GM13977 (cell line): ENCODE measurements at regions not wholly inside any gene's neighbourhood (a gene's known extent, or its start where the extent isn't known, plus 50 kb on each side); places are given as distances from the start of the nearest gene placed in this dataset.

Experiments
- DNase-seq: peaks from one replicate; pipeline ENCODE4 v3.0.0; 2012; ENCODE audit warnings: low spot score
- in situ Hi-C: fragments of 300-500 bp; cut with MboI; formaldehyde crosslinking; loops from one replicate; pipeline ENCODE4 v1.12.0; 2022; ENCODE audit warnings: low sequenced_read_pairs, low pct_unique_long_range_greater_than_20kb, mixed read lengths, inconsistent platforms; ENCODE audit not compliant: unreplicated experiment
- TF ChIP-seq, protein P1 (sequence below): IDR thresholded peaks from 2 replicates; pipeline ENCODE4 v1.5.1; 2012; ENCODE audit warnings: mild to moderate bottlenecking, control low read depth; ENCODE audit not compliant: insufficient read depth; ENCODE audit errors: extremely low read depth, missing control alignments

DNA sequence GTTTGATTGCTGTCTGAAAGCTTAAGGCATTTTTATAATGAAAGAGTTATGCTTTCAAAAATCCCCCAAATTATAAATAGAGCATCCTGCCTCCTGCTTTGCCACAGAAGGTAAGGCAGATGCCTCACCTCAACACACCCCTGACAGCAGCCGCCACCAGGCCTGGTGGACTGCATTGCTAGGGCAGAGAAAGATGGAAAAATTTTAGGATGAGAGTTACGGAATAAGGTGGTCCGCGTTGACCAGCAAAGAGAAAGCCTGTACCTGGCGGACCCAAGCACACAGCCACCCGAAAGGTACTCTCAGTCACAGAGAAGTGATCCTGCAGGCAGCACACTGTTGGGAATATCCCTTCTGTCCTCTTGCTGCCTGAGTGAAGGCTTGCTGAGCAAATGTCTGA, 360.4 kb upstream of the SHH start:
- in situ Hi-C loops: no loop called here
- DNase-seq: no peak
- TF ChIP-seq, protein P1, sequence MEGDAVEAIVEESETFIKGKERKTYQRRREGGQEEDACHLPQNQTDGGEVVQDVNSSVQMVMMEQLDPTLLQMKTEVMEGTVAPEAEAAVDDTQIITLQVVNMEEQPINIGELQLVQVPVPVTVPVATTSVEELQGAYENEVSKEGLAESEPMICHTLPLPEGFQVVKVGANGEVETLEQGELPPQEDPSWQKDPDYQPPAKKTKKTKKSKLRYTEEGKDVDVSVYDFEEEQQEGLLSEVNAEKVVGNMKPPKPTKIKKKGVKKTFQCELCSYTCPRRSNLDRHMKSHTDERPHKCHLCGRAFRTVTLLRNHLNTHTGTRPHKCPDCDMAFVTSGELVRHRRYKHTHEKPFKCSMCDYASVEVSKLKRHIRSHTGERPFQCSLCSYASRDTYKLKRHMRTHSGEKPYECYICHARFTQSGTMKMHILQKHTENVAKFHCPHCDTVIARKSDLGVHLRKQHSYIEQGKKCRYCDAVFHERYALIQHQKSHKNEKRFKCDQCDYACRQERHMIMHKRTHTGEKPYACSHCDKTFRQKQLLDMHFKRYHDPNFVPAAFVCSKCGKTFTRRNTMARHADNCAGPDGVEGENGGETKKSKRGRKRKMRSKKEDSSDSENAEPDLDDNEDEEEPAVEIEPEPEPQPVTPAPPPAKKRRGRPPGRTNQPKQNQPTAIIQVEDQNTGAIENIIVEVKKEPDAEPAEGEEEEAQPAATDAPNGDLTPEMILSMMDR: no peak

DNA sequence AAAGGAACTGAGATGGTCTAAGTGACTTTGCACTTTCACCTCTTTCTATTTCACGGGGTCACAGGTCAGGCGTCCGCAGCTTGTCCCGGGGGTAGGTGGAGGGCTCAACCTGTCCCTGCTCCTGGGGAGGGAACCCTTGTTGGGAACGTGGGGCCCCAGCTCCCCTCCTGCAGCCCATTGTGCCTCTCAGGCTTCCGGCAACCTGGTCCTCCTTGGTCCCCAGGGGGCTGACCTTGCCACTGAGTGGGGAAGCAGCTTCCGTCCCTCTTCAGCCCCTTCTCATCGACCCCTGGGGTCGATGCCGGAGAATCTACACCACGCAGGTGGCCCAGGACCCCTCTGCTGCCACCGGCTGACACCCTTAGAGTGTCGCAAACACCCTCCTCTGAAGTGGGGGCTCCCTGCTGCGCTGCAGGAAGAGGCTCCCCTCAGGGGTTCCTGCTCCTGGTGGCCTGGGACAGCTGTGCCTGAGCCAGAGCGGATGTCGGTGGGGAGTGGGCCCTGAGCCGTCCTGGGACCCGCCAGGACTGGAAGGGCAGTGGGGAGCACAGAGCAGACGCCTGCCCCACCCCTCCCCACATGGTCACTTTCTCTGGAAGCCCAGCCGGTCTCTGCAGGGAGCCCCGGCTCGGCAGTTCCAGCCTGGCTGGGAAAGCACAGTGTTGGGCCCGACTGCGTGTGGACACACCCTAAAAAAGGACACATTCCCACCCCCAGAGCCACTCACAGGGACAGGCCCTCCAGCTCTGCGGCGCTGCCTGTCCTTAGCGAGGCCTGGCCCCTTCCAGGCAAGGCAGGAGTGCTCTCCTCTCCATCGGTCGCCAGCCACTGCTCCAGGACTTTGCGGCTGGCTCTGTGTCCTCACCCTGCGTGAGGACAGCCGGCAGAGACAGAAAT, 357.5 kb upstream of the SHH start:
- TF ChIP-seq, protein P1: no peak
- no peak for DNase-seq
- in situ Hi-C loops: no loop called here

DNA sequence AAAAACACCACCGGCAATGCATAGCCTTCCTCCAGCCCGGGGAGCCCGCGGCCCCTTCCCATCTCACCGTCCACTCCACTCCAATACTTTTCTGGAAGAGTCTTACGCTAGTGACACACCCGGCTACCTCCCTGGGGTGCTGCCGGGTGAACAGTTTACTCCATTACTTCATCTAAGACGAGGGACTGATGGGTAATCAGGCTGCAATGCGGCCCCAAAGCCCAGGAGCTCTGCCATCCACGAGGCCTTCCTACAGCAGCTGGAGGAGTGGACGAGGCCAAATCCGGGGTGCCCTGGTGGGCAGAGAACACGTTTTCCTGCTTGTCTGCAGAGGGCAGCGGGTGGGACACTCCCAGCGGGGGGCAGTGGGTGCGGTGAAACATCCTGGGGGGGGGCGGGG, 356.2 kb upstream of the SHH start:
- TF ChIP-seq, protein P1: no peak
- no peak for DNase-seq
- in situ Hi-C loops: no loop called here

DNA sequence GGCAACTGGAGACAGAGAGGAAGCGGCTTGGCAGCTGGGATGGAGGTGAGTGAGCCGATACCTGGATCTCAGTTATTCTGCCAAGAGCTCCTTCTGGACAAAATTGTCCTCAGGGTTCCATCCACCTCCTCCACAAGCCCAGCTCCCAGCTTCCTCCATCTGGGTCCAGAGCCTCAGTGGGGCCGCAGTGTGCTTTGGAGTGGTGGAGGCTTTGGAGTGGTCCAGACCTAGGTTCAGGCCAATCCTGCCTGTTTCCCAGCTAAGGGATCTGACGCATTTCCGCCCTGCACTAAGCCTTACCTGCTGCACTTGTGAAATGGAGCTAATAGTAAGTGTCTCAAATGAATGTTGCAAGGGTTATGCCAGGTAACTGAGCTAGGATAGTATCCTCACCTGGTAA, 355.7 kb upstream of the SHH start:
- TF ChIP-seq, protein P1: no peak
- no peak for DNase-seq
- in situ Hi-C loops: no loop called here

DNA sequence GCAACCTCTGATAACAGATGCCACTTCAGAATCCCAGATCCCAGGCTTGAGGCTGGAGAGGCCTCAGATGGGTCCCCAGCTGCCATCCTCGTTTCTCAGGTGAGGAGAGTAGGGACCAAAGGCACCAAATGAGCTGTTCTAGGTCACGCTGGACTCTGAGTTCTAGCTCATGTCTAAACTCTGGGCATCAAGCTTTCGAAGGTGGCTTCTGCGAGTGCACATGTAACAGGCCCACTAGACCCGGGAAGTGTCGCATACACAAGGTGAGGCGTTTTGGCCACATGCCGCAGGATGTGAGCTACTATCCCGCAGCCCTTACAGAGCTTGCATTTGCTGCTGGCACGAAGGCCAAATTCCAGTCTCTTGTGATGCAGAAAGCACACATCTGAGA, 355.1 kb upstream of the SHH start:
- in situ Hi-C loops: no loop called here
- TF ChIP-seq, protein P1: no peak
- no peak for DNase-seq

DNA sequence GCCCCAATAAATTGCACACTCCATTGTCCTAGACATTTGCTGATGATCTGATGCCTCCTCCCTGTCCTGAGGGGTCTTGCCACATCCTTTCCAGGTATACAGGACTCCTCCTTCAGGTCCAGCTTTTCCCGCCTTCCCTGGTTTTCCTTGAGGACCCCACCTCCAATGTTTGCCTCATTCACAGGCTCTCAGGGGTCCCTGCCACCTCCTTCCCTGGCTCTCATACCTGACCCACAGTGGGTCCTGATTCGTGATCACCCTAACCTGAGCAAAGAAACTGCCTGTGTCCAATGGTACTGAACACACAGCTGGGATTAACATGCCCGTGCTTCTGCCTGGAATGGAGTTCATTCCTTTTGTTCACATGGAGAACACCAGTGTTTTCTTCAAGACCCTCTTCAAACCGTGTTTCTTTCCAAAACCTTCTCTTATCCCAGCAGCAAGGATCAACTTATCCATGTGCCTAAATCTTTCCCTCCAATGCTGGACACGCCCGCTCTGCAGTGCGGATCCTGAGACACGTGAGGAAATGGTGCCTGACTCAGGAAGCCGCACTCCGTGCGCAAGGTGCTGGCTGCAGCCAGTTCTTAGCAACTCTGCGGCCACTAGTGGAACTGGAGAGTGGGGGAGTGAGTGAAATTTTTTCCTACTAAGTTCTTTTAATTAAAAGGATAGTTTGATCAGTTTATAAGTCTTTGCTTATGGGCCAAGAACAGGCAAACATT, 354.6 kb upstream of the SHH start:
- in situ Hi-C loops: no loop called here
- TF ChIP-seq, protein P1: no peak
- DNase-seq: no peak
